Osteoblast (primary cell): ENCODE measurements at regions not wholly inside any gene's neighbourhood (a gene's known extent, or its start where the extent isn't known, plus 50 kb on each side); places are given as distances from the start of the nearest gene placed in this dataset.

Experiments
- DNase-seq: peaks from one replicate; pipeline ENCODE4 v3.0.0; 2011; ENCODE audit warnings: low spot score, mixed read lengths; ENCODE audit not compliant: insufficient read length; ENCODE audit errors: missing footprints
- H2AFZ ChIP-seq: 2 replicates; pipeline ENCODE4 v1.6.0; 2011; ENCODE audit warnings: mild to moderate bottlenecking, low read length
- H3K27ac ChIP-seq: 2 replicates; pipeline ENCODE4 v1.5.1; 2011; ENCODE audit warnings: mild to moderate bottlenecking, low read depth, low read length, moderate library complexity
- H3K27me3 ChIP-seq: 2 replicates; pipeline ENCODE4 v1.6.0; 2012; ENCODE audit warnings: mild to moderate bottlenecking, control low read depth, inconsistent platforms, low read length, moderate library complexity; ENCODE audit not compliant: insufficient read depth
- H3K36me3 ChIP-seq: 2 replicates; pipeline ENCODE4 v1.5.1; 2011; ENCODE audit warnings: mild to moderate bottlenecking, low read length, control low read depth, moderate library complexity; ENCODE audit not compliant: insufficient read depth
- H3K4me1 ChIP-seq: 2 replicates; pipeline ENCODE4 v1.5.1; 2011; ENCODE audit warnings: mild to moderate bottlenecking, low read length, control low read depth, moderate library complexity; ENCODE audit not compliant: insufficient read depth
- H3K4me2 ChIP-seq: 2 replicates; pipeline ENCODE4 v1.6.0; 2011; ENCODE audit warnings: mild to moderate bottlenecking, low read length; ENCODE audit not compliant: insufficient read depth
- H3K4me3 ChIP-seq: fragments of 200-600 bp; sonication (generic); 3 replicates; pipeline ENCODE4 v1.5.1; 2012; ENCODE audit warnings: mild to moderate bottlenecking, low read length, inconsistent platforms; ENCODE audit not compliant: insufficient read depth
- H3K79me2 ChIP-seq: 2 replicates; pipeline ENCODE4 v1.6.0; 2012; ENCODE audit warnings: mild to moderate bottlenecking, low read length, control low read depth, inconsistent platforms; ENCODE audit not compliant: insufficient read depth
- H3K9me3 ChIP-seq: 2 replicates; pipeline ENCODE4 v1.5.1; 2011; ENCODE audit warnings: low read depth, low read length, control low read depth
- H4K20me1 ChIP-seq: 2 replicates; pipeline ENCODE4 v1.6.0; 2012; ENCODE audit warnings: mild to moderate bottlenecking, low read length, control low read depth; ENCODE audit not compliant: insufficient read depth
- TF ChIP-seq, protein P1 (sequence below): IDR thresholded peaks from 2 replicates; pipeline ENCODE4 v1.5.1; 2011; ENCODE audit warnings: mild to moderate bottlenecking, low read depth, low read length, moderate library complexity; ENCODE audit errors: extremely low read depth

DNA sequence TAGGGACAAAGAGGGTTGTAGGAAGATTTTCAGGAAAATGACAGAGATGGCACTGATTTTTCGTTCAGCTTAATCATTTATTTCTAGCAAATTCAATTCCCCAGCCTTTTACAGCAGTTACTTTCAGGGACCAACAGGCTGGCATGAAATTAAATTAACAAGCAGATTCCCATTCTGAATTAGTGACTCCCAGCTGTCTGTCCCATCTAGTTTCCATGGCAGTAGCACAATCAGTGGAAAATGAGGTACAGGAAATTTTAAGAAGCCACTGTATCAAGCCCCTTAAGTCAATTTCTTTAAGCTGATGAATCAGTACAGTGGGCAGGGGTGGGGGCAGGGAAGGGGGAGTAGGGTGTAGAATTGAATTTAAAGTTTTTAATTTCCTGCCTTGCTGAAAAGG, 121.1 kb upstream of the TEX13C start:
- Histone ChIP-seq H3K4me1 (no peaks in the 10 kb centered on the region), H3K36me3 (no peaks in the 10 kb centered on the region), H3K79me2 (no peaks in the 10 kb centered on the region), H2AFZ (no peak overlapping the region), H3K4me2 (no peak overlapping the region), H3K27me3 (no peaks in the 10 kb centered on the region), H3K9me3 (no peaks in the 10 kb centered on the region), H4K20me1 (no peaks in the 10 kb centered on the region), H3K4me3 (no peak overlapping the region), H3K27ac (no peak overlapping the region)
- TF ChIP-seq, protein P1, sequence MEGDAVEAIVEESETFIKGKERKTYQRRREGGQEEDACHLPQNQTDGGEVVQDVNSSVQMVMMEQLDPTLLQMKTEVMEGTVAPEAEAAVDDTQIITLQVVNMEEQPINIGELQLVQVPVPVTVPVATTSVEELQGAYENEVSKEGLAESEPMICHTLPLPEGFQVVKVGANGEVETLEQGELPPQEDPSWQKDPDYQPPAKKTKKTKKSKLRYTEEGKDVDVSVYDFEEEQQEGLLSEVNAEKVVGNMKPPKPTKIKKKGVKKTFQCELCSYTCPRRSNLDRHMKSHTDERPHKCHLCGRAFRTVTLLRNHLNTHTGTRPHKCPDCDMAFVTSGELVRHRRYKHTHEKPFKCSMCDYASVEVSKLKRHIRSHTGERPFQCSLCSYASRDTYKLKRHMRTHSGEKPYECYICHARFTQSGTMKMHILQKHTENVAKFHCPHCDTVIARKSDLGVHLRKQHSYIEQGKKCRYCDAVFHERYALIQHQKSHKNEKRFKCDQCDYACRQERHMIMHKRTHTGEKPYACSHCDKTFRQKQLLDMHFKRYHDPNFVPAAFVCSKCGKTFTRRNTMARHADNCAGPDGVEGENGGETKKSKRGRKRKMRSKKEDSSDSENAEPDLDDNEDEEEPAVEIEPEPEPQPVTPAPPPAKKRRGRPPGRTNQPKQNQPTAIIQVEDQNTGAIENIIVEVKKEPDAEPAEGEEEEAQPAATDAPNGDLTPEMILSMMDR = no peak
- no peak for DNase-seq

GRCh38 chrX:125202591-125203248, 117.0 kb upstream of the TEX13C start:
- Histone ChIP-seq H3K27me3 (no peaks in the 10 kb centered on the region), H3K36me3 (no peaks in the 10 kb centered on the region), H2AFZ (no peak overlapping the region), H3K27ac (no peak overlapping the region), H3K9me3 (no peaks in the 10 kb centered on the region), H3K79me2 (no peaks in the 10 kb centered on the region), H3K4me1 (no peaks in the 10 kb centered on the region), H4K20me1 (no peaks in the 10 kb centered on the region), H3K4me2 (no peak overlapping the region), H3K4me3 (no peak overlapping the region)
- TF ChIP-seq, protein P1 = no peak
- no peak for DNase-seq

DNA sequence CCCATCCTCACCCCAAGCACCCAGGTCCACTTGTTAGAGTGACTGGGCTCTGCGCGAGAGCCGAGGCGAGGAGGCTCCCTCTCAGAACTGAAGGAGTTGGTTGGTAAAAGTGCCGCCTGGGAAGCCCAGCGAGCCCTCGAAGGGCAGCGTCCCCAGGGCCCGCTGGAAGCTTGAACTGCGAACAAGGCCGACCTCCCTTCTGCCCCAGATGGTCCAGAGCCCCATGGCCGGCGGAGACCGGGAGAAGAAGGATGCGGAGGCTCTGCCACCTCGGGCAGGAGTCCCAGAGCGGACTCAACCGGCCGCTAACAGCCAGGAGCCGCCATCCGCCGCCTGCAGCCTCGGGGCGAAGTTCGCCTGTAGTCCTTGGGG, 116.3 kb upstream of the TEX13C start:
- Histone ChIP-seq H3K4me3 (no peak overlapping the region), H3K4me2 (no peak overlapping the region), H3K4me1 (no peaks in the 10 kb centered on the region), H3K9me3 (no peaks in the 10 kb centered on the region), H3K27me3 (no peaks in the 10 kb centered on the region), H4K20me1 (no peaks in the 10 kb centered on the region), H2AFZ (no peak overlapping the region), H3K27ac (no peak overlapping the region), H3K36me3 (no peaks in the 10 kb centered on the region), H3K79me2 (no peaks in the 10 kb centered on the region)
- TF ChIP-seq, protein P1 = no peak
- DNase-seq = no peak

DNA sequence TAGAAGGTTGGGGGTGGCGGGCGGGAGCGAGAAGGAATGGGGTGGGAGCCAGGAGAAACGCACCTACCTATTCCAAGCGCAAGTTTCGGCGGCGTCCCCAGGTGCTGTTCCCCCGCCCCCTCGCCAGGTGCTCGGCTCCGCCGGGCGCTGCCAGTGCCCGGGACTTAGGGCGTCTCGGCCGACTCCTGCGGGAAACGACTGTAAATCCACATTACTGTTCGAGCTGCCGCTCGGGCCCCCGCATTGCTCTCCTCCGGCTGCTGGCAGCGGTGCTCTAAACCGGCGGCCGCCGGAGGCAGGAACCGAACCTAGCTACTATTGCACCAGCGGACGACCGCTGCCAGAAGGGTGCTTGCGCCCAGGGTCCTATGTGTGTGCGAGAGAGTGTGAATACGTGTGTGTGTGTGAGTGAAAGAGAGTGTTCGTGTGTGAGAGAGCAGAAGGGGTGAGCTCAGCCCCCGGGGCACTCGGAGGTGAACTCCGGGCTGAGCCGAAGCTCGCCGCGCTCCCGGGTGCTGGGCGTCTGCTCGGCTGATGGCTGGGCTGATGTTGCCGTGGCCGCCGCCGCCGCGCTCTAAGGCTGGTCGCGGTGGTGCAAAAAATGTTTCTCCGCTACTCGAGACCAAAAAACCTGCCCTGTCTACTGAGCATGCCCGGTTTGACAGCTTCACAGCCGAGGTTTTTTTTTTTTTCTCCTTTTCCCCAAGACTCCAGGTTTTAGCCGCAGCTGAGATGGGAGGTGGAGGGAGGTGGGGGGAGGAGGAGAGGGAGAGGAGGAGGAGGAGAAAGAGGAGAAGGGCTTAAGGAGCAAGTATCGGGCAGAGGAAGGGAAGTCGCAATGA, 115.7 kb upstream of the TEX13C start:
- Histone ChIP-seq H3K27me3 (no peaks in the 10 kb centered on the region), H3K4me2 (no peak overlapping the region), H3K27ac (no peak overlapping the region), H3K4me3 (no peak overlapping the region), H2AFZ (no peak overlapping the region), H3K36me3 (no peaks in the 10 kb centered on the region), H3K4me1 (no peaks in the 10 kb centered on the region), H4K20me1 (no peaks in the 10 kb centered on the region), H3K79me2 (no peaks in the 10 kb centered on the region), H3K9me3 (no peaks in the 10 kb centered on the region)
- TF ChIP-seq, protein P1 = no peak
- DNase-seq = no peak
